HEK293T (cell line): ENCODE measurements at regions not wholly inside any gene's neighbourhood (a gene's known extent, or its start where the extent isn't known, plus 50 kb on each side); places are given as distances from the start of the nearest gene placed in this dataset.

Experiments
- CTCF ChIA-PET: fragments of 350-600 bp; formaldehyde crosslinking; extraction: SDS; loops from one replicate; lab custom pipeline; 2021; ENCODE audit warnings: antibody characterized with exemption, inconsistent platforms; lab: Yijun Ruan, JAX
- POLR2A ChIA-PET: fragments of 350-600 bp; formaldehyde crosslinking; extraction: SDS; loops from one replicate; lab custom pipeline; 2020; ENCODE audit warnings: antibody characterized with exemption, inconsistent platforms; lab: Yijun Ruan, JAX
- DNase-seq: peaks from one replicate; pipeline ENCODE4 v3.0.0; 2012; ENCODE audit warnings: mixed read lengths; ENCODE audit errors: extremely low spot score
- ARNT ChIP-seq: fragments of 450-650 bp; IDR thresholded peaks from 2 replicates; pipeline ENCODE4 v1.6.1; 2017; ENCODE audit warnings: mild to moderate bottlenecking
- BHLHE40 ChIP-seq: fragments of 450-650 bp; IDR thresholded peaks from 2 replicates; pipeline ENCODE4 v1.6.1; 2016; ENCODE audit warnings: mild to moderate bottlenecking, moderate library complexity, borderline replicate concordance
- CTBP1 ChIP-seq: fragments of 450-650 bp; IDR thresholded peaks from 2 replicates; pipeline ENCODE4 v1.6.1; 2016; ENCODE audit warnings: borderline replicate concordance
- ELF4 ChIP-seq: fragments of 450-650 bp; IDR thresholded peaks from 2 replicates; pipeline ENCODE4 v1.6.1; 2017; ENCODE audit warnings: antibody characterized with exemption
- FOXA1 ChIP-seq: fragments of 450-650 bp; IDR thresholded peaks from 2 replicates; pipeline ENCODE4 v1.6.1; 2016; ENCODE audit warnings: mild to moderate bottlenecking
- FOXK2 ChIP-seq: fragments of 450-650 bp; IDR thresholded peaks from 2 replicates; pipeline ENCODE4 v1.6.1; 2016; ENCODE audit warnings: mild to moderate bottlenecking
- FOXM1 ChIP-seq: fragments of 450-650 bp; IDR thresholded peaks from 2 replicates; pipeline ENCODE4 v1.6.1; 2017; ENCODE audit warnings: mild to moderate bottlenecking, borderline replicate concordance
- HDGF ChIP-seq: fragments of 450-650 bp; IDR thresholded peaks from 2 replicates; pipeline ENCODE4 v1.6.1; 2017; ENCODE audit warnings: antibody characterized with exemption, borderline replicate concordance
- L3MBTL2 ChIP-seq: fragments of 450-650 bp; conservative IDR thresholded peaks from 2 replicates; pipeline ENCODE4 v1.6.1; 2016; ENCODE audit warnings: mild to moderate bottlenecking
- LEF1 ChIP-seq: fragments of 450-650 bp; IDR thresholded peaks from 2 replicates; pipeline ENCODE4 v1.6.1; 2017; ENCODE audit warnings: mild to moderate bottlenecking, borderline replicate concordance
- NFRKB ChIP-seq: fragments of 450-650 bp; IDR thresholded peaks from 2 replicates; pipeline ENCODE4 v1.6.1; 2016; ENCODE audit warnings: mild to moderate bottlenecking, moderate library complexity
- PKNOX1 ChIP-seq: fragments of 450-650 bp; IDR thresholded peaks from 2 replicates; pipeline ENCODE4 v1.6.1; 2016
- SP1 ChIP-seq: fragments of 450-650 bp; IDR thresholded peaks from 2 replicates; pipeline ENCODE4 v1.6.1; 2017
- SUZ12 ChIP-seq: fragments of 450-650 bp; IDR thresholded peaks from 2 replicates; pipeline ENCODE4 v1.6.1; 2016; ENCODE audit warnings: mild to moderate bottlenecking
- TARDBP ChIP-seq: fragments of 450-650 bp; IDR thresholded peaks from 2 replicates; pipeline ENCODE4 v1.6.1; 2016
- ZNF384 ChIP-seq: fragments of 450-650 bp; IDR thresholded peaks from 2 replicates; pipeline ENCODE4 v1.6.1; 2016

GRCh38 chr3:13715961-13716360 is 163.9 kb downstream of the WNT7A start:
- DNase-seq: peak; percentile 3
- POLR2A ChIA-PET: no interaction called here
- TF ChIP-seq HDGF (no peak), SP1 (no peak), TARDBP (no peak), SUZ12 (no peak), FOXA1 (no peak), FOXK2 (no peak), CTBP1 (no peak), ELF4 (no peak), L3MBTL2 (no peak), BHLHE40 (no peak)
- CTCF ChIA-PET: no interaction called here

GRCh38 chr3:13715167-13715954 is 164.5 kb downstream of the WNT7A start:
- POLR2A ChIA-PET: no interaction called here
- TF ChIP-seq FOXA1: no peak
- TF ChIP-seq BHLHE40: no peak
- TF ChIP-seq ELF4: no peak
- TF ChIP-seq NFRKB: no peak
- TF ChIP-seq L3MBTL2: no peak
- TF ChIP-seq CTBP1: no peak
- TF ChIP-seq LEF1: no peak
- TF ChIP-seq ZNF384: no peak
- no peak for TF ChIP-seq HDGF
- TF ChIP-seq ARNT: no peak
- no peak for TF ChIP-seq SP1
- TF ChIP-seq FOXK2: no peak
- no peak for TF ChIP-seq FOXM1
- no peak for TF ChIP-seq PKNOX1
- TF ChIP-seq TARDBP: no peak
- no peak for TF ChIP-seq SUZ12
- DNase-seq: peak; percentile 1
- CTCF ChIA-PET: no interaction called here

- POLR2A ChIA-PET: no interaction called here
- CTCF ChIA-PET: no interaction called here
- TF ChIP-seq FOXM1: no peak
- TF ChIP-seq ELF4: no peak
- TF ChIP-seq L3MBTL2: no peak
- no peak for TF ChIP-seq FOXK2
- TF ChIP-seq LEF1: no peak
- no peak for TF ChIP-seq HDGF
- TF ChIP-seq SUZ12: no peak
- no peak for TF ChIP-seq ZNF384
- no peak for TF ChIP-seq NFRKB
- no peak for TF ChIP-seq PKNOX1
- TF ChIP-seq ARNT: no peak
- TF ChIP-seq BHLHE40: no peak
- no peak for TF ChIP-seq TARDBP
- TF ChIP-seq SP1: no peak
- no peak for TF ChIP-seq FOXA1
- no peak for TF ChIP-seq CTBP1
- no peak for DNase-seq
Measured at GRCh38 chr3:13714251-13714916, 165.5 kb downstream of the FBLN2 start.

- DNase-seq: no peak
- ChIA-PET POLR2A (no interaction called here), CTCF (no interaction called here)
- TF ChIP-seq BHLHE40 (no peak), FOXK2 (no peak), ARNT (no peak), FOXM1 (no peak), LEF1 (no peak), NFRKB (no peak), SUZ12 (no peak), PKNOX1 (no peak), ZNF384 (no peak), TARDBP (no peak), ELF4 (no peak), CTBP1 (no peak), SP1 (no peak), HDGF (no peak), L3MBTL2 (no peak), FOXA1 (no peak)
Measured at GRCh38 chr3:13713396-13713795, 164.5 kb downstream of the FBLN2 start.

GRCh38 chr3:13712682-13713180 is 163.8 kb downstream of the FBLN2 start:
- no peak for DNase-seq
- TF ChIP-seq L3MBTL2 (no peak), SP1 (no peak), LEF1 (no peak), BHLHE40 (no peak), ELF4 (no peak), ZNF384 (no peak), HDGF (no peak), PKNOX1 (no peak), SUZ12 (no peak), FOXA1 (no peak), FOXK2 (no peak)

More at GRCh38 chr3:13712682-13713180, 163.8 kb downstream of the FBLN2 start:
- POLR2A ChIA-PET: no interaction called here
- CTCF ChIA-PET: no interaction called here
